GM18519 (cell line): ENCODE measurements at regions not wholly inside any gene's neighbourhood (a gene's known extent, or its start where the extent isn't known, plus 50 kb on each side); places are given as distances from the start of the nearest gene placed in this dataset.
"Not testable (repeated sequence)": the region's sequence is repeated elsewhere in the genome, so short reads cannot be mapped to it uniquely, and the experiment has no call there.

ENCODE experiments used
- ATAC-seq: cut with Tn5 transposase; IDR thresholded peaks from one replicate; pipeline ENCODE4 v1.9.1; 2021; ENCODE audit warnings: mild to moderate bottlenecking, moderate library complexity; ENCODE audit not compliant: unreplicated experiment, low FRiP score

DNA sequence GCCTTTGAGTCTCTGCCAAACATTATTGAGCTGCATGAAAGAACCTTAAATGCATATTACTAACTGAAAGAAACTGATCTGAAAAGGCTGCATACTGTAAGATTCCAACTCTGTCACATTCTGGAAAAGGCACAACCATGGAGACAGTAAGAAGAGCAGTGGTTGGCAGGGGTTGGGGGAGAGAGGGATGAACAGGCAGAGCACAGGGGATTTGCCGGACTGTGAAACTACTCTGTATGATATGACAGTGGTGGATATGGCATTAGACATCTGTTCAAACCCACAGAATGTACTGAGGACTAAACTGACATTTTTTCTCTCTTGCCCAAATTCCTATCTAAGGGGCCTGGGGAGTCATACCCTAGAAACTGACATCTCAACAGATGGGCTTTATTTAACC lies 138.4 kb downstream of the KCNJ12 start:
- ATAC-seq = not testable (repeated sequence)

DNA sequence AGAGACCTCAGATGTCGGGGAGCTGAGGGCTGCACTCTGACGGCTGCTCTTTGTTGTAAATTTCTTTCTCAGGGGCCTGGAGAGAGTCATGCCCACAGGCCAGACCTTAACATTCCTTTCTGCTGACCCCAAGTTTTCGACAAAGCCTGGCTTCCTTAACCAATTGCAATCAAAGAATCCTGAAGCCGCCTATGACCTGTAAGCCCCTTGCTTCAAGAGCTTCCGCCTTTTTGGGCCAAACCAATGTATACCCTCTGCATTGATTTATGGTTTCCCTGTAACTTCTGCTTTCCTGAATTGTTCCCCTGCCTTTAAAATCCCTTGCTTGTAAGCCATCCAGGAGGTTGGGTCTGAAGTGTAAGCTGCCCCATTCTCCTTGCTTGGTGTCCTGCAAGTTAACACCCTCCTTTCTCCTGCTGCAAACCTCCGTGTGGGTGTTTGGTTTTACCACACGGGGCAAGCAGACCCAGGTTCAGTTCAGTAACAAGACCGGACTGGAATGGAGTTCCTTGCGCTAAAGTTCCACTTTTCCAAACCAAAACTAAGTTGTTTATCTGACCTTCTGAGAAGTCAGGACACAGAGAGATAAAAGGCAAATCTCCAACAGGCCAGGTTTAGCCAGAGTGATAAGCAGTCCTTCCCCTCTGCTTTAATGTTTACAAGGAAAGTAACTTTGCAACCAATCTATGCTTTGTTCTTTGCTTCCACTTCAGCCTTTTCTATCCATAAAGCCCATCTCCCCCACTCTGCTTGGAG lies 141.6 kb downstream of the KCNJ12 start:
- ATAC-seq = no peak

DNA sequence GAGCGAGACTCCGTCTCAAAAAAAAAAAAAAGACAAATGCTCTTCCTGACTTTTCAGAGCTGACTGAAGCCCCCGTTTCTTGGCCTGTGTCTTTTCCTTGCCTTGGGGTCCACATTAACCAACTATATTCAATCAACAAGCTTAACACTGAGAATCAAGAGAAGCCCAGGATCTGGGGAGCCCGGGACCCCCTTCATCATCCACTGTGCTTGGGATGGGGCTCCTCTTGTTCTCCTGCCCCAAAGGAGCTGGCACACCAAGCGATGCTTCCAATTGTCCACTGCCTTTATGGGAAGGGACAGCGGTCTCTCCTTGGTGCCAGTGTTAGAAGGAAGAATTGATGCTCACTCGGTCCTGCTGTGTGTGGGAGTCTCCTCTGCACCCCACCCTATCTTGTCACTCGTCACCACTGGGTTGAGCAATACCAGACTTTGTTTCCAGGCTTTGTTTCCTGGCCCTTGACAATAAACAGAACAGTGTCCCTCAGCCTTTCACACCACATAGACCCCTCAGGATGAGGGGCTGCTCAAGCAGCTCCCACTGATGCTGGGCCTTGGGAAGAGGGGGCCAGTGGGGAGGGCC lies 146.7 kb downstream of the KCNJ12 start:
- no peak for ATAC-seq

DNA sequence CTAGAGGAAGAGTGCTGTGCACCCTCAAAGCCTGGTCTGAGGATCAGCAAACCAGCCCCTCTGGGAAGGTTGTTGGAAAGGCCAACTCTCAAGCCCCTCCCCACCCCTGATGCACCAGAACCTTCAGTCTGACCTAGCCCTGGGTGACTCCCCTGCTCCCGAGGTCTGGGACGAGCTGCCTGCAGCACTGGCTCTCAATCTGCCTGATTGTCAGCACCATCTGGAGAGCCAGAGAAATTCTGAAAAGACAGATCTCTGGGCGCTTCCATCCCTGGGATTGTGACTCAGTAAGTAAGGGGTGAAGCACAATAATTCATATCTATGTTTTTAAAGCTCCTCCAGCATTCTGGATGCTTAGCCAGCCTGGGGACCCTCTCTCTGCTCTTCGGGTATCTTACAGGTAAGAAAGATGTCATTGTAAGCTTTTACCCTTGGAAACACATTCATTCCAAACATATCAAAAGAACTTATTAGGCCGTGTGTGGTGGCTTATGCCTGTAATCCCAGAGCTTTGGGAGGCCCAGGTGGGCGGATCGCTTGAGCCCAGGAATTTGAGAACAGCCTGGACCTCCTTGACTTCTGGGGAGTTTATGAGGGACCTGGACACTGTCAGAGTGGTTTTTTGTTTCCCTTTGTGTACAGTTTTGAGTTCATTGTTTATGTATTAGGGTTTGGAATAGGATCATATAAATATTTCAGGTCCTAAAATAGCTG lies 147.5 kb downstream of the KCNJ12 start:
- no peak for ATAC-seq

DNA sequence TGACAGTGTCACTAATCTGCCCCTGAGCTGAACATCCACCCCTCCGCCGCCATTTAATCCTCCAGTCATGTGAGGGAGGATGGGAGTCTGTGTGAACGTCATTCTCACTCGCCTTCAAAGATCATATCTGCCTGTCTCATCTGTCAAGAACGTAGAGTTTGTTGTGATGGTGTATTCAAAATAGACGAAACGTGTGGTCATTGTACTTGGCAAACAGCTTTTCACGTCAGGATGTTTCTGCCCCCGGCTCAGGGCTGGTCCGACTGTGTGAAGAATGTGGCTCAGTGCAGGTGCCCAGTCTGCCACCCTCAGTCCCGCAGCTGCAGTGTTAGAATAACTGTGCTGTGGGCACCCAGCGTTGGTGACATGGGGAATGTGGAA lies 148.0 kb downstream of the KCNJ12 start:
- no peak for ATAC-seq

DNA sequence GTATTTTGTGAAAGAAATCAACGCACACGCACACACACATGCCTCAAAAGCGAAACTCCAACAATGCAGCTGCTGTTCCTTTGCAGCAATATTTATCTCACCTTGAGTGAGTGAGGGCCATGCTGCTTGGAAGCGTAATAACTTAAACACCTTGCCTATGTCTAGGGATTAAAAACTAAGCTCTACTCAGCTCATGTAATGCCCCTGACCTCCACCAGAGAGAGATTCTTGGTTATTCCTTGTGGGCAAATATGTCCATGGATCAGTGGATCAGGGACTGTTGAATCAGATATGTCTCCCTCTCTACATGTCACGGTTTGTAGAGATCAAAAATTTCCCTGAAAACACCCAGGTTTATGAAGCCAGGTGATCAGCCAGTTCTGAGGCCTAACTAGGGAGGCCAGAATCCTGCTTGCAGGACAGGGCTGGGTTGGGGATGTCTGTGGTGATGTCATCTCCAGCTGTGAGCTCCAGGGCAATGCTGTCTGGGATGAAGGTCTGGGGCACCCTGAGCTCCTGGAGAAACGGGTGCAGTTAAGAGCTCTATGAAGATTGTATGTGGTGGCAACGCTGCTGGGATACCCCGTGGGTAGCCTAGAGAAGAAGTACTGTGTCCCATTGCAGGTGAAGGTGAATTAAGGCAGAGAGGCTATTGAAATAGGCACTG lies 149.4 kb downstream of the KCNJ12 start:
- ATAC-seq = no peak

DNA sequence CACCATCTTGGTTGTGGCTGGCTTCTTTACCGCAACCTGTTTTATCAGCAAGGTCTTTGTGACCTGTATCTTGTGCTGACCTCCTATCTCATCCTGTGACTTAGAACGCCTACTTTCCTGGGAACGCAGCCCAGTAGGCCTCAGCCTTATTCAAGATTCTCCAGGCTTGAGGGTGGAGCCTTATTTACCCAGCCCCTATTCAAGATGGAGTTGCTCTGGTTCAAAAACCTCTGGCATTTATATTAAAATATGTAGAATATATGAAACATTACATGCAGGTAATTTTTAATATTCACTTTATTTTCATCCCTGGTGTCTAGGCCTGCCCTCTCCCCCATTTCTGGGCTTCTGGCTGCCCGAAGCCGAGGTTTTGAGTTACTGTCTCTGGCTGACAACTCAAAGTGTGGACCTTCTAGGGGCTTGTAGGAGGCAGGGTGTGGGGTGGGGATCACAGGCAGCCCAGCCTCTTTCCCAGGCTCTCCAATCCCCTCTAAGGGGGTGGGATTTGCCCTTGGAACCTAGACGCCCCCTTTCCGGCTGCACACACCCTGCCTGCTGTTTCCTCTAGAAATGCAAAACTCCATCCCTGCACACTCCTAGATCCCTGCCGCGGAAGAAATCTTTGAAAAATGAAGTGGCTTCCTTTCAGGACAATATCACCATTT lies 152.0 kb downstream of the KCNJ12 start:
- ATAC-seq = no peak

DNA sequence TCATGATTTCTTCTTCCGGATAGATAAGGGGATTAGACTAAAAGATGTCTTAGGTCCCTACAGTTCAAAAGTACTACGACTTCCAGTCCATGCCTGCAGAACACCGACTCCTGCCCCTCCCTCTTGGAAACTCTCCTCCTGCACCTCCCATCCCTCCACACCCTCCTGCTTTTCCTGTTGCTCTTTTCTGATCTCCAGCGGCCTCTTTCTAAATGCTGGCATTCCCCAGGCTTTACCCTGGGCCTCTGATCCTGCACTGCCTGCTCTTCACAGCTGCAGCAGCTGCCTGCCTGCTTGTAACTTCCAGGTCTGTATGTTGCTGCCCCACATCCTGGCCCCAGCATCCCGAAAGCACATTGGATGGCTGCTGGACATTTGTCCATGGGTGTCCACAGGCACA lies 154.2 kb downstream of the KCNJ12 start:
- ATAC-seq = no peak

DNA sequence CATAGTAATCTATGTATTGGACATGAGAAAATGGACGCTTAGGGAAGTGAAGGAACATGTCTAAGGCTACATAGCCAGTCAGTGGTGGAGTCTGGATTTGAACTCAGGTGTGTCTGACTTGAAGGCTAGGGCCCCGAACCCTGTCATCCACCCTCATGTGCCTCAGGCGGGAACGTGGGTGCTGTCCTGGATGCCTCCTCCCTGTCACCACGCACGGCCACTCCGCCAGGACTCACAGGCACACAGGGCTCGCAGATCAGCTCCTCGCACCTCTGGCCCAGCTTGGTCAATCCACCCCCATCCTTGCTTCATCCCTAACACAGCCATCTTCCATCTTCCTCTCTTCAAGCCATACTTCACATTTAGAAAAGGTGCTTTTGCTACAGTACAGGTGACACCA lies 154.7 kb downstream of the KCNJ12 start:
- no peak for ATAC-seq

DNA sequence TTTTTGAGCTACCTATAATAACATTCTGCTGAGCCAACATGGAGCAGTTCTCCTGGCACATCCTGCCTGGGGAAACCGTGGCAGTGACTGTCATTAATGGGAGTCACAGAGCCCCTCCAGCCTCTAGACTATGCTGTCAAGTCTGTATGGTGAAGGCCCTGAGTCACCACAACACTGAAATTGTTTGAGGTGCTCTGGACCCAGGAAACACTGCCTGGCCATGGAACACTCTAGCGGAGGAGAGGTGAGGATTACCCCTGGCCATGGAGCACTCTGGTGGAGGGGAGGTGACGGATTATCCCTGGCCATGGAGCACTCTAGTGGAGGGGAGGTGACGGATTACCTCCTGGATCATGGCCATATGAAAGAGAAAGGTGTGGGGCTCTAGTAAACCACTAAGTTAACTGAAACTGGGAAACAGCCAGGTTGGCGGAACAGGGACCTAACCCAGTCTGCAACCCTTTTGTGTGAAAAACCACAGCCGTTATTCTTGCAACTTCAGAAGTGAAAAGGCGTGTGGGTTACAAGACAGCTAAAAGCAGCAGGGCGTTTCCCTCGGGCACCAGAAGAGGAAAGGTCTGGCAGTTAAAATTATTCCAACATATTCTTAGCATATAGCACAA lies 156.7 kb downstream of the KCNJ12 start:
- ATAC-seq = no peak

DNA sequence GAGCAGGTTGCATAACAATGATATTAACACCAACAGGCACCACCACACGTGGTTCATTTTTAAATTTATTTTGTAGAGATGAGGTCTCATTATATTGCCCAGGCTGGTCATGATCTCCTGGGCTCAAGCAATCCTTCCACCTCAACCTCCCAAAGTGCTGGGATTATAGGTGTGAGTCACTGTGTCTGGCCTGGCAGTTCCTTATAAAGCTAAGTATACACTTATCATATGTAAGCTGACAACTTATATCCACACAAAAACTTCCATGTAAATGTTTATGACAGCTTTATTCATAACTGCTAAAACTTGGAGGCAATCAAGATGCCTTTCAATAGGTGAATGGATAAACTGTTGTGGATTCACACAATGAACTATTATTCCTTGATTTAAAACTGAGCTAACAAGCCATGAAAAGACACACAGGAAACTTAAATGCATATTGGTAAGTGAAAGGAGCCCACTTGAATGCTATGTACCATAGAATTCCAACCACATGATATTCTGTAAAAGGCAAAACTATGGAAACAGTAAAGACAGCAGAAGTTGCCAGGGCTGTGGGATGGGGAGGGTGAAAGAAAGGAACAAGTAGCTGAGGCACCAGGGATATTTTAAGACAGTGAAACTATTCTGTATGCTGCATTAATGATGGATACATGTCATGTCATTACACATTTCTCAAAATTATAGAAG lies 156.5 kb upstream of the KCNJ18 start:
- no peak for ATAC-seq

DNA sequence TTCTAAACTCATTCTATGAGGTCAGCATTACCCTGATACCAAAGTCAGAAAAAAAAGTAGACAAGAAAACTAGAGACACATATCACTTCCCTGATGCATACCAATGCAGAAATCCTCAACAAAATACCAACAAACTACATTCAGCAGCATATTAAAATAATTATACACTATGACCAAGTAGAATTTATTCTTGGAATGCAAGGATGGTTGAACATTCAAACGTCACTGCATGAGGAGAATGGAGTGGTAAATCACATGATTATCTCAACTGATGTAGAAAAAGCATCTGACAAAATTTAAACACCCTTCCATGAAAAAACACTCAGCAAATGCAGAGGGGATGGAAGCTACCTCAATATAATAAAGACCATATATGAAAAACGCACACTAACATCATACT lies 155.0 kb upstream of the KCNJ18 start:
- no peak for ATAC-seq

DNA sequence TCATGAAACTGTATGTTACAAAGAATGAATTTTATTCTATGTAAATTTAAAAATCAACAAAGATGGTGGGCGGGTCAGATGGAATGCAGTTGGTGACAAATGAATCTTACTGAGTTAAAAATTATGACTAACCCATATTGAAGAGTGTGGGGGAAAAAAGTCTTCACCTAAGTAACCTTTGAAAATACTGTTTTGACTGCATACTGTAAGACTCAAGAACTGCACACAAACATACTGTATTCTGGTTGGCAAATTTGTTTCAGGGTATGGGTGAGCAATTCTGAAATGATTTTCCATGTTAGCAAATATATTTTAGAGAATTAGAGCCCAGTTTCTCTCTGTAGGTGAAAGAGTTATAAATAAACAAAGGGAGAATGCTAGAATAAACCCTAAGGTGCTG lies 153.7 kb upstream of the KCNJ18 start:
- ATAC-seq = no peak

DNA sequence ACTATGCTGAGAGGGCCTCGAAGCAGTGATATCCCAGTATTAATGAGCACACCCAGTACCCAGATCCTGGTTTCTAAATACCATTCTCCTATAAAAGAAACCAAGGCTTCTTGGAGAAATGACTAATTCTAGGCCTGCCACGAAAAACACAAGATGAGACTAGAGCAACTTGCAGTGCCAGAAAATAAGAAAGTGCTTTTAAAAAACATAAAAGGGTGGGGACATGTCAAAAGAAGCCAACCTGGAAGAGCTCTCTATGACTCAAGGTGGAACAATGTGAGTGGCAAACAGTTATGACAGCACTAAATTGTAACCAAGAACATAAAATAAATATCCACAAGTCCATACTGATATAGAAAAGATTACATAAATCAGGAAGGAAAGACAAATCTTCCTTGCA lies 153.2 kb upstream of the KCNJ18 start:
- ATAC-seq = no peak

DNA sequence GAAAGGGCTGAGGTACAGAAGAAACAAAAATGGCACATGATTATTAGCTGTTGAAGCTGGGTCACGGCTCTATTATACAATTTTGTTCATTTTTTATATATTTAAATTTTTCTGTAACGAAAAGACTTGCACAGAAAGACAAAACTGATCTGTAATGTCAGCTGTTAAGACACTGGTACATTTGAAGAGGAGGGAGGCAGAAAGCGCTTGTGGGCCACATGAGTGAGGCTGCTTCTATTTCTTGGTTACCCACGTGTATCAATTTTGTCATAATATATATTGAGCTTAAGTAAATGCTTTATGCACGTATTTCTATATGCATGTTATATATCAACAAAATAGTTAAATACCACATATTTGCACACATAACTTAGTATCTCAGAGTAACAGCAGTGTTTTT lies 151.8 kb upstream of the KCNJ18 start:
- ATAC-seq = no peak

DNA sequence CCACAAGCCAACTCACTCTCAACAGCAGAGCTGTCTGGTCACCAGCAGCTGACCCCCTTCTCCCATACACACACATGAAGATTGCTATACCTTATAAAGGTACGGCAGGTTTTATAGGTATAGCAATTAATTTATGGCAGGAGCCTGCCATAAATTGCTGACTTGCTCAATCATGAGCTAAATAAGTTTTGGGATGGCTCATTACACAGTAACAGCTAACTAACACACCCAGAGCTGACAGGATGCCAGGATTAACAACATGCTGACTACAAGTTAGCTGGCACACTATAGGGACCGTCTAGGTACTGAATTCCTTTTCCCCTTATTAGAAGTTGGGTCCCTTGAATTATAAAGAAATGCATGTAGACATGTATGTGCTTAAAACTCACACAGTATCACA lies 150.3 kb upstream of the KCNJ18 start:
- no peak for ATAC-seq

DNA sequence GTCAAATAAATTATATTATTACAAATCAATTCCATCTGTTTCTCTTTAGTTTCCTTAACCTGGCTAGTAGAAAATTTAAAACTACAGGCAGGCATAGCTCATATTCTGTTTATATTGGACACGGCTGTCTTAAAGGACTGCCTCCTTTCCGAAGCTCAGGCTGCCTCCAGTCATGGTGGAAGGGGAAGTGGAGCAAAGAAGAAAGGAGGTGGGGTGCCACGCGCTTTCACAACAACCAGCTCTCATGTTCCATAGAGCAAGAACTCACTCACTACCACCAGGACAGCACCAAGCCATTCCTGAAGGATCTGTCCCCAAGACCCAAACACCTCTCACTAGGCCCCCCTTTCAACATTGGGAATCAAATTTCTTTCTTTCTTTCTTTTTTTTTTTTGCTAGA lies 149.3 kb upstream of the KCNJ18 start:
- ATAC-seq = no peak

DNA sequence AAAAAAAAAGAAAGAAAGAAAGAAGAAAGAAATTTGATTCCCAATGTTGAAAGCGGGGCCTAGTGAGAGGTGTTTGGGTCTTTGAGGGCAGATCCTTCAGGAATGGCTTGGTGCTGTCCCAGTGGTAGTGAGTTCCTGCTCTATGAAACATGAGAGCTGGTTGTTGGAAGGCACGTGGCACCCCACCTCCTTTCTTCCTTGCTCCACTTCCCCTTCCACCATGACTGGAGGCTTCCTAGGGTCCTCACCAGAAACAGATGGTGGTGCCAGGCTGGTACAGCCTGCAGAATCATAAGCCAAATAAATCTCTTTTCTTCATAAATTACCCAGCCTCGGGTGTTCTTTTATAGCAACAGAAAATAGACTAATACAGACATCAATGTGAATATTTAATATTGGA lies 147.3 kb upstream of the KCNJ18 start:
- ATAC-seq = no peak

DNA sequence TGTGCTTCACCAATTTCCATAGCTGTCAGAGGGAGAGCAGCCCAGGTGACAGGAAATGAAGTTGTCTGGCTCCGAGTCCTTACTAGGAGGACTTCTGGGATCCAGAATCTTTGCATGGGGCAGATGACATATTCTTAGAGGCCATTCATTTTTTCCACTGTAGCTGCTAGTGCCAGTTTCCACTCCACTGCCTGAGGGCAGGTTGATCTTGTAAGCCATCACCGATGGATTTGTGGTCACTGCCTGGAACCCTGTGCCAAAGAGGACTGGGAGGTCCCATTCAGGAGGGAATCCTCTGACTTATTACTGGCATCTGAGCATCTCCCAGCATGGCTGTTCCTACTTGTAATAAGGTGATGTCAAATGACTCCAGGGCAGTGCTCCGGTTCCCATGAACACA lies 144.1 kb upstream of the KCNJ18 start:
- no peak for ATAC-seq

DNA sequence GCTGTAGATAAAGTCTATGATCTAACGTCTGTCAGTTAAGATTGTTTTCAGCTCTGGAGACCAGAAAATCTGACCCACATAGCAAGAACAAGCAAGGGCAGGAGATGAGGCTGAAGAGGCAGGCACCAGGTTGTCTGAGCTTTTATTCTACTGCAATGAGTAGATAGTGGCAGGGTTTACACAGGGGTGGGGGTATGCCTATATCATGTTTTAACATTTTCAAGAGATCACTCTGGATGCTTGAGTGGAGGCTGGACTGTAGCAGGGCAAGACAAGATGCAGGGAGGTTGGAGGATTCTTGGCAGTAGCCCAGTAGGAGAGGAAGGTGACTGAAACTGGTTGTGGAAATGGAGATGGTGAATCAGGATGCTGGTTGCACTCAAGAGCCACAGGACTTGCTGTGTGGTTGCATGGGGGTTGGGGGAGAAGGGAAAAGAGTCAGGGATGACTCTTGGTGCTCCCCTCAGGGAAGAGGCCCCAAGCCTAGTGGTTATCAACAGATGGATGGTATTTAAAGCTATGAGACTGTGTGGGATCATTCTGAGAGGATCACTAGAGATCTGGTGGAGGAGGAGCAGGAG lies 143.1 kb upstream of the KCNJ18 start:
- ATAC-seq = no peak
